Stimulated activated CD4-positive, alpha-beta T cell treated with anti-CD3 and anti-CD28 coated beads, Interleukin-15, amount 100 ng/mL, for 1 hour (primary cell): ENCODE measurements at regions not wholly inside any gene's neighbourhood (a gene's known extent, or its start where the extent isn't known, plus 50 kb on each side); places are given as distances from the start of the nearest gene placed in this dataset.
"Not testable (repeated sequence)": the region's sequence is repeated elsewhere in the genome, so short reads cannot be mapped to it uniquely, and the experiment has no call there.

Experiments
- DNase-seq, 2 donors: peaks; one replicate each; pipeline ENCODE4 v3.0.0-alpha.2; 2020; ENCODE audit warnings: low read depth in 1 of 2, low spot score in 1 of 2

DNA sequence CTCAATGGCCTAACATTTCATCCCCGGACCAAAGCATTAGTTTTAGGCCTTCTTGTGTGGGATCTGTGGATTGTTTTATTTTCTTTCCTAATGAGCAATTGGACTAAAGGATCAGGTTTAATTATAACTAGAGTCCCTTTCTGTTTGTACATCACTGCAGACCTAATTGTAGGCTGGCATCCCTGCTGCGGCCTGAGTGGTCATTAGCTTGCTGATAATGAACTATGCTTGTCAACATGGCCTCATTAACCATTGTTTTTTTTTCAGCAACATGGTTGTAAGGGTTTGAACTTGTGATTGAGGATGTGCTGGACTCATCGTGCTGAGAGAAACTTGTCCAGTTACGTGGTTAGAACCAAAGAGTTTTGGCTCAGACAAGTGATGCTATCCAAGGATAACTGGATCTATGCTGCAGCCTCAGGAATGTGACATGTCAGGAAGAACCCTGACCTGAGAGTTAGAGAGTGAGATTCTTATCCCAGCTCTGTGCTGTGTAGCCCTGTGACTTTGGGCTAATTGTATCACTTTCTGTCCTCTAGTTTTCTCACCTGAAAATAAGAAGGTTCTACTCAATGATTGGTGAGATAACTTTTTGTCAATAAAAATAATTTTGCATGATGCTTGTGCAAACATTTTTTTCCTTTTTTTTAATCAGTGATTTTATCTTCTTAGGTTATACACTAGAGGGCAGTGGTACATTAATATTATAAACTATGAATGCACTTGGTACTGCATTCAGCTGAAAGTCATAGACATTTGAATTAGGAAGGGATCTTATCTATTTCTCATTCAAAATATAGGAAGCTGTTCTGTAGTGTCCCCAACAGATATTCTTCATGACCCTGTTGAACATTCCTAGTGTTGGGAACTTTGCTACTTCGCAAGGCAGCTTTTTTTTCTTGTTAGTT lies 140.9 kb downstream of the RNF144B start:
- DNase-seq: no peak

- DNase-seq: no peak
These were observed 143.1 kb downstream of the RNF144B start for GRCh38 chr6:18530201-18530600.

- DNase-seq: no peak
These were observed 145.0 kb downstream of the RNF144B start for GRCh38 chr6:18532139-18532538.

DNA sequence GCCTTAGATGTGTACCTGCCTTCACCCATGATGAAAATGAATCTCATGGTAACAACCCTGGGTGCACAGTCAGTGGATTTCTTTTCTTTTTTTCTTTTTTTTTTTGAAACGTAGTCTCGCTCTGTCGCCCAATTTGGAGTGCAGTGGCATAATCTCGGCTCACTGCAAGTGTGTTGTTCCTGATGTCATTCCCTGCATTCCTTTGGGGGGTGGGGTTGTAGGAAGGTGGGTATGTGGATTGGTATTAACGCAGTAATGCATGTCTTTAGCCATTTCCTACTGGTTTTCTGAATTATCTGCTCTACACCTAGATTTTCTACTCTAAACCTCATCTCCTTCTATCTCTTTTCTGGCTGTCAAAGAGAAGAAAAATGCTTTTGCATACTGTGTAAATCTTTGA lies 146.6 kb downstream of the RNF144B start:
- DNase-seq: no peak

DNA sequence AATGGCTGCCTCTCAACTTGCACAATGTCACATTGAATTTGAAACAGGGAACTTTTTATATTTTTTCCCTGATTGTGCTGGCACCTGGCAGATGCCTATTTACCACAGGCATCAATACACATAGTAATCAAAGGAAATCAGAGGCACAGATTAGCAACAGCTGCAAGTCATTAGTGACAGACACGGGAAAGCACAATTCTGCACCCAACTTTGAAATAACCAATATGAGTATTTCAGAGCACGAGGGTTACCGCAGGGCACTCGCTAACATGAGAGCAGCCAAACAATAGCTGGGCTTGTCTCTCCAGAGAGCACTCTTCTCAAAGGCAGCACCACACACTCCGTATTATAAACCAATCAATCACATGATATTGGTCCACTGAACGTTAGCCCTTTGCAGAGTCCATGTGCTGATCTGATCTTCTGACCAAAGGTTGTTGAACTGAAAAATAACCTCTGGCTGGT lies 149.5 kb downstream of the RNF144B start:
- DNase-seq: no peak

GRCh38 chr6:18538315-18538714 lies 151.2 kb downstream of the RNF144B start:
- DNase-seq: no peak

DNA sequence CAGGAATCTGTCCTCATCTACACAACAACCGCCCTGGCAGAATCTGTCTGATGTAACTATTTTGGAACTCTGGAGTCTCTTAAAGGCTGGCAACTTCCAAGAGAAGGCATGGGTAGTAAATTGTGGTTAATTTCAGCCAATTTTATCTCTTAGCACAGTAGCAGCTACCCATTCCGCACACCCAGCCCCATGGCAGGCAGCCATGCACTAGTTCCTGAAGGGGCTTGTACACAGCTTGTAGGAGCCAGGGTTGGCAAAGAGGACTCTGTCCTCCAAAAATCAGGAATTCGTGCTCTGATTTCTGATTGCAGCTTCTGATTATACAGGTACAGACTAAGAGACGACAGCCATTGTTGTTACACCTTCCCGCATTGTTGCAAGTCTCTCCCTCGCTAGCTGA lies 155.9 kb downstream of the RNF144B start:
- DNase-seq: no peak

- not testable (repeated sequence) for DNase-seq
These were observed 158.0 kb downstream of the RNF144B start for GRCh38 chr6:18545142-18545541.

DNA sequence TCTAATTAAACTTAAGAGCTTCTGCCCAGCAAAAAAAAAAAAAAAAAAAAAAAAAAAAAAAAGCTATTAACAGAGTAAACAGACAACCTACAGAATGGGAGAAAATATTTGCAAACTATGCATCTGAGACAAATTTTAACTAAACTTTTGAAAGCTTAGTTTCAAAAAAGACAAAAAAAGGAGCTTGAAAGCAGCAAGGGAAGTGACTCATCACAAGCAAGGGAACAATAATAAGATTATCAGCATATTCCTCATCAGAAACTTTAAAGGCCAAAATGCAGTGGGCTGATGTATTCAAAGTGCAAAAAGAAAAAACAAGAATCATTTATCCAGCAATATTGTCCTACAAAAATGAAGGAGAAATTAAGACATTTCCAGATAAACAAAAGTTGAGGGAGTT lies 158.6 kb downstream of the RNF144B start:
- DNase-seq: no peak

DNA sequence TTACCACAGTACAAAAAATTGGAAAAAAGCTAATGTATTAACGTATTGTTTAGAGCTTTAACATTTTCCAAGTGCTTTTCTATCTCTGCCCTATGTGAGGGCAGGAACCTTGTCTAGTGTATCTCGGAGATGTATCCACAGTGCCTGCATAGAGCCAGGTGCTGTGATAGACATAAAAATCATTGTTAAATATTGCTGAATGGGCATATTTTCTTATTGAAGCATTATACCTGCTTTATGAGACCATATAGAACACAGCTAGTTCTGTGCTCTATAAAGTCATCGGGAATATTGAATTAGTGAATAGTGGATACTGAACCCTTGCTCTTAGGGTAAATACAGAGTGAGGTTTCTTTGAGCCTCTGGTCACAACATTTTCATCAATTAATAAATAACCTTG lies 163.0 kb downstream of the RNF144B start:
- DNase-seq: no peak

GRCh38 chr6:18551228-18551627 lies 164.1 kb downstream of the RNF144B start:
- DNase-seq: no peak

GRCh38 chr6:18555750-18556149 lies 168.6 kb downstream of the RNF144B start:
- no peak for DNase-seq

- DNase-seq: no peak
These were observed 174.0 kb downstream of the RNF144B start for GRCh38 chr6:18561037-18561750.

GRCh38 chr6:18562726-18563125 lies 175.6 kb downstream of the RNF144B start:
- DNase-seq: no peak

DNA sequence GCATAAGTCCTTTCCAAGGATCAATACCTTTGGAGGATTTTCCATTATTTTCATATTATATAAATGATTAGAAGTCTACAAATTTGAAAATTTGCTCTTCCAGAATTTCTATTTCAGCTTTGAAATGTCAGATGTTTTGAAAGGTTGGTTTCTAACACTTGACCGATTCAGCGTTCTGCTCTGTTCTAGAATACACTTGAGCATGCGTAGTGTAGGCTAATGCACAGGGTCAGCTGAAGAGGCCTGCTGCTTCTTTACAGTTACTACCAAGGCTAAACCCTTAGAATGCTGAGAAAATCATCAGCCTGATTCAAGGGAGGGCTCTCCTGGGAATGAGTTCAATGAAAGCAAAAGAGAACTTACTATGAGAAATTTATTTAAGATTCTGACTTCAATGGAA lies 177.6 kb downstream of the RNF144B start:
- DNase-seq: no peak

- no peak for DNase-seq
These were observed 178.1 kb downstream of the RNF144B start for GRCh38 chr6:18565231-18565630.

DNA sequence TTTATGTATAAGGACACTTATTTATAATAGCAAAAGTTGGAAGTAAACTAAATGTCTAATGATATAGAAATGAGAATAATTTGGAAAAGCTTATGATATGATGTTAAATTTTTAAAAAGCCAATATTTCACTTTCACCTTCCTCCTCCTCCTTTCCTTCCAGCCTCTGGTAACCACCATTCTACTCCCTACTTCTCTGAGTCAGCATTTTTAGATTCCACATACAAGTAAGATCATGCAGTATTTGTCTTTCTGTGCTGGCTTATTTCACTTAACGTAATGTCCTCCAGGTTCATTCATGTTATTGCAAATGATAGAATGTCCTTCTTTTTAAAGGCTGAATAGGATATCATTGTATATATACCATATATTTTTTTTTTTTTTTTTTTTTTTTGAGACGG lies 180.2 kb downstream of the RNF144B start:
- DNase-seq: no peak

- DNase-seq: no peak
These were observed 190.3 kb downstream of the RNF144B start for GRCh38 chr6:18577491-18577890.

DNA sequence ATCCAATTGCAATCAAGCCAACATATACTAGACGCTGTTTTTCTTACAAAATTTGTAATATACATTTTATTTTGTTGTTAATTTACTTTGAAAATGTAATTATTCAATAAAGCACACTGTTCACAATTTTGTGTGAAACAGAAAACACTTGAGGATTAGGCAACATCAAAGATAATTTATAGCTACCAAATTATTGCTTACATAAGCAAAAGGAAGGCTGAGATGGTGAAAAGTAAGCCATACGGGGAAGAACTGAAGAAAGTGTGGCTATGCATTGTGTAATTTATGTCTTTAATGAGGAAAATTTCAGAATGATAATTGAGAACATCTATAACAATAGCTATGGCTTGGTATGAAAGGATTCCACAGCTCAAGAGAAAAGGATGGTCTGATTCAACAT lies 192.0 kb downstream of the RNF144B start:
- DNase-seq: no peak

- no peak for DNase-seq
These were observed 192.7 kb downstream of the RNF144B start for GRCh38 chr6:18579869-18580268.

- no peak for DNase-seq
These were observed 197.2 kb downstream of the RNF144B start for GRCh38 chr6:18584372-18584771.

DNA sequence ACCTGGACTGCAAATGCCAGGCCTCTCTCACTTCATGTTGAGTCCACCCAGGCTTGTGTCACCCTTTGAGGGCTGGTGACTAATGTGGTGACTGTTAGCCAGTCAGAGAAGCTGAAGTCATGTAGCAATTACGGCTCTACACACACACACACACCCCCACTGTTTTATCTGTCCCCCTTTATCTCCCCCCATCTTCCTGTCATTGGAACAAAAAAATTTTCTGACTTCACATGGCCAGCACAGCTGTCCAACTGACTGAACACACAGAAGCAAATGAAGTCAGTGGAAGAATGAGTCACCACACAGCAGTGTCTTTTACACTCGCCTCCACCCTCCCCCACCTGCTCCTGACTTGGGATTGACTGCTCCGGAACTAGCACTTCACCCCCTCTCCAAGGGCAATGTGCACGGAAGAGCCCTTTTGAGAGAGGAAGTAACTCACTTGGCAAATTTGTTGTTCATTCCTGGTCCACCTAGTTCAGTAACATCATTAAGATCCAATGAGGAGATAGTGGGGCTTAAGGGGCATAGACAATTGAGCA lies 198.0 kb downstream of the RNF144B start:
- no peak for DNase-seq
